HCT116 (cell line): ENCODE measurements at regions not wholly inside any gene's neighbourhood (a gene's known extent, or its start where the extent isn't known, plus 50 kb on each side); places are given as distances from the start of the nearest gene placed in this dataset.
A peak's percentile ranks its signal among the peaks of the same experiment; 100 is the strongest.

Source experiments
- ATAC-seq: fragments of 200-7000 bp; cut with Tn5 transposase; 2 replicates; pipeline ENCODE4 v1.9.1; 2020; ENCODE audit warnings: mild to moderate bottlenecking, moderate library complexity
- BruUV-seq: library from RNA; stranded (reverse); fragments of 400-500 nt; replicated peaks from 2 replicates; lab custom pipeline; 2021; lab: Mats Ljungman, UMichigan
- CTCF ChIA-PET: fragments of 300-600 bp; sonication (Branson Sonifier 250); formaldehyde crosslinking; loops from one replicate; lab custom pipeline; 2021; ENCODE audit warnings: antibody characterized with exemption; lab: Charles Lee
- POLR2A ChIA-PET: fragments of 300-600, 350-600 bp; sonication (Branson Sonifier 250); formaldehyde crosslinking; loops from one replicate; lab custom pipeline; 2021; ENCODE audit warnings: antibody characterized with exemption; lab: Charles Lee
- RAD21 ChIA-PET, 2 experiments: fragments of 300-600 bp; sonication (Branson Sonifier 250); formaldehyde crosslinking; loops; one replicate each; lab custom pipeline; 2023; ENCODE audit warnings: low total read pairs in 2 of 2; ENCODE audit not compliant: uncharacterized antibody in 2 of 2, unreplicated experiment in 2 of 2, low non-redundant PET in 1 of 2; lab: Charles Lee
- DNase-seq: peaks from one replicate; pipeline ENCODE4 v3.0.0-alpha.2; 2010; ENCODE audit warnings: low read depth, low spot score
- H2AFZ ChIP-seq: fragments of 200-600 bp; shearing (Covaris generic), sonication (generic); 2 replicates; pipeline ENCODE4 v1.6.1; 2017; ENCODE audit warnings: low read depth, mixed run types, mixed read lengths, antibody characterized with exemption, low read length; ENCODE audit not compliant: poor library complexity, severe bottlenecking
- H3K27ac ChIP-seq: 2 replicates; pipeline ENCODE4 v1.5.1; 2012; ENCODE audit warnings: low read depth, low read length
- H3K27me3 ChIP-seq: fragments of 200-600 bp; sonication (generic); 2 replicates; pipeline ENCODE4 v1.6.1; 2016; ENCODE audit warnings: mixed run types, low read length, mixed read lengths; ENCODE audit not compliant: insufficient read depth
- H3K36me3 ChIP-seq, 2 experiments: fragments of 200-500 bp in 1 of 2; fragments of 200-600 bp in 1 of 2; sonication (Bioruptor generic) in 1 of 2; sonication (generic) in 1 of 2; 2 replicates each; pipeline versions ENCODE4 v1.5.1 to v1.6.1; 2014 to 2016; ENCODE audit warnings: low read length in 2 of 2, inconsistent platforms in 1 of 2, mixed read lengths in 1 of 2, mixed run types in 1 of 2; ENCODE audit not compliant: insufficient read depth in 2 of 2, control insufficient read depth in 1 of 2
- H3K4me1 ChIP-seq, 2 experiments: fragments of 200-600 bp in 1 of 2; sonication (generic) in 1 of 2; 2 replicates each; pipeline versions ENCODE4 v1.5.1 to v1.6.1; 2012 to 2017; ENCODE audit warnings: low read length in 2 of 2, inconsistent platforms in 1 of 2, mild to moderate bottlenecking in 1 of 2, mixed read lengths in 1 of 2, mixed run types in 1 of 2, moderate library complexity in 1 of 2; ENCODE audit not compliant: insufficient read depth in 2 of 2, control insufficient read depth in 1 of 2
- H3K4me2 ChIP-seq: fragments of 200-600 bp; sonication (generic); 2 replicates; pipeline ENCODE4 v1.6.1; 2017; ENCODE audit warnings: mixed run types, low read length, mixed read lengths
- H3K4me3 ChIP-seq, 2 experiments: fragments of 200-600 bp in 1 of 2; sonication (generic) in 1 of 2; replicated peaks in 1 of 2; 2 replicates each; pipeline ENCODE4 v1.5.1; 2011 to 2016; ENCODE audit warnings: low read length in 2 of 2, control low read depth in 1 of 2, low read depth in 1 of 2, mild to moderate bottlenecking in 1 of 2, mixed read lengths in 1 of 2, mixed run types in 1 of 2
- H3K79me2 ChIP-seq: fragments of 200-600 bp; sonication (generic); 2 replicates; pipeline ENCODE4 v1.6.1; 2017; ENCODE audit warnings: mild to moderate bottlenecking, mixed run types, low read length, moderate library complexity, mixed read lengths; ENCODE audit not compliant: insufficient read depth
- H3K9ac ChIP-seq: fragments of 200-600 bp; sonication (generic); 2 replicates; pipeline ENCODE4 v1.6.1; 2016; ENCODE audit warnings: low read length, mixed read lengths
- H3K9me2 ChIP-seq: fragments of 200-600 bp; sonication (generic), shearing (Covaris generic); 2 replicates; pipeline ENCODE4 v1.6.1; 2017; ENCODE audit warnings: mixed run types, mild to moderate bottlenecking, moderate library complexity; ENCODE audit not compliant: insufficient read depth
- H3K9me3 ChIP-seq, 2 experiments: fragments of 200-500 bp in 1 of 2; fragments of 200-600 bp in 1 of 2; sonication (Bioruptor generic) in 1 of 2; sonication (generic) in 1 of 2; 2 replicates each; pipeline ENCODE4 v1.6.1; 2014 to 2017; ENCODE audit warnings: low read length in 2 of 2, mixed read lengths in 2 of 2, inconsistent platforms in 1 of 2, low read depth in 1 of 2, mild to moderate bottlenecking in 1 of 2, mixed run types in 1 of 2, moderate library complexity in 1 of 2; ENCODE audit not compliant: control insufficient read depth in 1 of 2, insufficient read depth in 1 of 2
- H4K20me1 ChIP-seq: fragments of 200-600 bp; sonication (generic), shearing (Covaris generic); 2 replicates; pipeline ENCODE4 v1.6.1; 2017; ENCODE audit warnings: mixed run types, mild to moderate bottlenecking, moderate library complexity; ENCODE audit not compliant: insufficient read depth
- RAD21 ChIP-seq: IDR thresholded peaks from 2 replicates; pipeline ENCODE4 v1.6.1; 2012; ENCODE audit warnings: low read depth, mild to moderate bottlenecking
- intact Hi-C: fragments of 100-400 bp; cut with micrococcal nuclease; formaldehyde crosslinking; loops from 2 replicates; pipeline ENCODE4 v1.10.0; 2022
- TF ChIP-seq, protein P1 (sequence below), 3 experiments: fragments of 200-600 bp in 1 of 3; sonication (generic) in 1 of 3; IDR thresholded peaks in 2 of 3; conservative IDR thresholded peaks in 1 of 3; 2 replicates each; pipeline ENCODE4 v1.5.1; 2012 to 2017; ENCODE audit warnings: low read depth in 2 of 3, low read length in 2 of 3, antibody characterized with exemption in 1 of 3, borderline replicate concordance in 1 of 3, control low read depth in 1 of 3, mild to moderate bottlenecking in 1 of 3, mixed read lengths in 1 of 3, mixed run types in 1 of 3, moderate library complexity in 1 of 3; ENCODE audit not compliant: insufficient read depth in 1 of 3
- TF ChIP-seq, protein P2 (sequence below): IDR thresholded peaks from 2 replicates; pipeline ENCODE4 v1.6.1; 2011; ENCODE audit warnings: mild to moderate bottlenecking, low read length, moderate library complexity; ENCODE audit not compliant: insufficient replicate concordance; ENCODE audit errors: extremely low read depth

DNA sequence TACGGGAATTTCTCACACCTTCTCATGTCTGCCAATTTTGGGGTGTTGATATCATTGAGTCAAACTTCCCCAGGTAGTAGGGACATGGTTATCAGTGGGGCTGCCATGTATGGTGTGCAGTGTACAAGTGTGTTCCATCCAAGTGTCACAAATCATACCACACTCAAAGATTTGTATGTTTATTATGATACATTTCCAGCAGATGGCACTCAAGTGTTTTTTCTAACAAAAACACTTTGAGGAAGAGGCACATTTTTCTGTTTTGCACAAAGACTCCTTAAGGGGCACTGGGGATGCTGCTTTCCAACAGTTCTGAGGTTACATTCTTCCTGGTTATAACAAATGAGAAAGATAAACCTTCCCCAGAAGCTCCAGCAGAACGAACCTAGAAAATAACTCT lies 414.5 kb downstream of the REEP3 start:
- no peaks in the 10 kb centered on the region for H3K4me1 ChIP-seq
- no peak overlapping the region for H3K27ac ChIP-seq
- H4K20me1 ChIP-seq, result no peaks in the 10 kb centered on the region
- no TSS peak for BruUV-seq
- intact Hi-C loops, result no loop called here
- H3K79me2 ChIP-seq, result no peaks in the 10 kb centered on the region
- H3K9me2 ChIP-seq, result no peaks in the 10 kb centered on the region
- CTCF ChIA-PET, result interaction anchor here (0.9 kb wide), 1 partner anchor 97 kb away, joined by 3 read pairs; no protein-coding TSS in a partner anchor
- no peak overlapping the region for H3K4me2 ChIP-seq
- peak; percentile 43; the same call in 1 of the 2 replicates for TF ChIP-seq RAD21
- TF ChIP-seq, protein P1, sequence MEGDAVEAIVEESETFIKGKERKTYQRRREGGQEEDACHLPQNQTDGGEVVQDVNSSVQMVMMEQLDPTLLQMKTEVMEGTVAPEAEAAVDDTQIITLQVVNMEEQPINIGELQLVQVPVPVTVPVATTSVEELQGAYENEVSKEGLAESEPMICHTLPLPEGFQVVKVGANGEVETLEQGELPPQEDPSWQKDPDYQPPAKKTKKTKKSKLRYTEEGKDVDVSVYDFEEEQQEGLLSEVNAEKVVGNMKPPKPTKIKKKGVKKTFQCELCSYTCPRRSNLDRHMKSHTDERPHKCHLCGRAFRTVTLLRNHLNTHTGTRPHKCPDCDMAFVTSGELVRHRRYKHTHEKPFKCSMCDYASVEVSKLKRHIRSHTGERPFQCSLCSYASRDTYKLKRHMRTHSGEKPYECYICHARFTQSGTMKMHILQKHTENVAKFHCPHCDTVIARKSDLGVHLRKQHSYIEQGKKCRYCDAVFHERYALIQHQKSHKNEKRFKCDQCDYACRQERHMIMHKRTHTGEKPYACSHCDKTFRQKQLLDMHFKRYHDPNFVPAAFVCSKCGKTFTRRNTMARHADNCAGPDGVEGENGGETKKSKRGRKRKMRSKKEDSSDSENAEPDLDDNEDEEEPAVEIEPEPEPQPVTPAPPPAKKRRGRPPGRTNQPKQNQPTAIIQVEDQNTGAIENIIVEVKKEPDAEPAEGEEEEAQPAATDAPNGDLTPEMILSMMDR (IDR thresholded peaks at IDR 0.05 in 2 of 3, conservative IDR thresholded peaks at IDR 0.05 in 1 of 3; ENCODE audit: borderline replicate concordance in 1 of 3, insufficient read depth in 1 of 3, low read depth in 2 of 3, low read length in 2 of 3), result peak; percentile 14 to 42 (median 37); a peak in 3 of 6 replicates
- TF ChIP-seq, protein P2, sequence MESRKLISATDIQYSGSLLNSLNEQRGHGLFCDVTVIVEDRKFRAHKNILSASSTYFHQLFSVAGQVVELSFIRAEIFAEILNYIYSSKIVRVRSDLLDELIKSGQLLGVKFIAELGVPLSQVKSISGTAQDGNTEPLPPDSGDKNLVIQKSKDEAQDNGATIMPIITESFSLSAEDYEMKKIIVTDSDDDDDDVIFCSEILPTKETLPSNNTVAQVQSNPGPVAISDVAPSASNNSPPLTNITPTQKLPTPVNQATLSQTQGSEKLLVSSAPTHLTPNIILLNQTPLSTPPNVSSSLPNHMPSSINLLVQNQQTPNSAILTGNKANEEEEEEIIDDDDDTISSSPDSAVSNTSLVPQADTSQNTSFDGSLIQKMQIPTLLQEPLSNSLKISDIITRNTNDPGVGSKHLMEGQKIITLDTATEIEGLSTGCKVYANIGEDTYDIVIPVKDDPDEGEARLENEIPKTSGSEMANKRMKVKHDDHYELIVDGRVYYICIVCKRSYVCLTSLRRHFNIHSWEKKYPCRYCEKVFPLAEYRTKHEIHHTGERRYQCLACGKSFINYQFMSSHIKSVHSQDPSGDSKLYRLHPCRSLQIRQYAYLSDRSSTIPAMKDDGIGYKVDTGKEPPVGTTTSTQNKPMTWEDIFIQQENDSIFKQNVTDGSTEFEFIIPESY, result no peak
- no peaks in the 10 kb centered on the region for H3K36me3 ChIP-seq
- ATAC-seq (peak; percentile 77), DNase-seq (no peak)
- H3K4me3 ChIP-seq, result no peak overlapping the region
- RAD21 ChIA-PET, result no interaction called here
- H3K27me3 ChIP-seq, result no peaks in the 10 kb centered on the region; the same call in 1 of the 2 replicates
- POLR2A ChIA-PET, result no interaction called here
- H3K9ac ChIP-seq, result no peak overlapping the region
- H3K9me3 ChIP-seq, result no peaks in the 10 kb centered on the region
- no peak overlapping the region for H2AFZ ChIP-seq
